ENCODE measurements at regions not wholly inside any gene's neighbourhood (a gene's known extent, or its start where the extent isn't known, plus 50 kb on each side); places are given as distances from the start of the nearest gene placed in this dataset.

- FAIRE-seq (no peak), DNase-seq (ENCODE audit: low spot score) (no peak)
Measured at GRCh38 chr9:85158512-85158911, 489.0 kb downstream of the NTRK2 start.

GRCh38 chr9:85157772-85158171, 488.2 kb downstream of the NTRK2 start:
- no peak for DNase-seq (ENCODE audit: low spot score)
- FAIRE-seq, result no peak

- DNase-seq (ENCODE audit: low spot score) (no peak), FAIRE-seq (no peak)
Measured at GRCh38 chr9:85156652-85157051, 487.1 kb downstream of the NTRK2 start.

GRCh38 chr9:85155352-85155751, 485.8 kb downstream of the NTRK2 start:
- FAIRE-seq (no peak), DNase-seq (ENCODE audit: low spot score) (no peak)

- FAIRE-seq (no peak), DNase-seq (ENCODE audit: low spot score) (no peak)
Measured at GRCh38 chr9:85151741-85152140, 482.2 kb downstream of the NTRK2 start.

- no peak for FAIRE-seq
- no peak for DNase-seq (ENCODE audit: low spot score)
Measured at GRCh38 chr9:85151162-85151561, 481.6 kb downstream of the NTRK2 start.

GRCh38 chr9:85147046-85147640, 477.6 kb downstream of the NTRK2 start:
- no peak for DNase-seq (ENCODE audit: low spot score)
- FAIRE-seq, result no peak

GRCh38 chr9:85142968-85143367, 473.4 kb downstream of the NTRK2 start:
- DNase-seq (ENCODE audit: low spot score) (no peak), FAIRE-seq (no peak)

GRCh38 chr9:85142496-85142911, 473.0 kb downstream of the NTRK2 start:
- FAIRE-seq (no peak), DNase-seq (ENCODE audit: low spot score) (no peak)

GRCh38 chr9:85137696-85138095, 468.2 kb downstream of the NTRK2 start:
- FAIRE-seq (no peak), DNase-seq (ENCODE audit: low spot score) (no peak)

GRCh38 chr9:85136987-85137386, 467.5 kb downstream of the NTRK2 start:
- no peak for FAIRE-seq

GRCh38 chr9:85136507-85136906, 467.0 kb downstream of the NTRK2 start:
- no peak for FAIRE-seq

More at GRCh38 chr9:85136987-85137386, 467.5 kb downstream of the NTRK2 start:
- DNase-seq (ENCODE audit: low spot score), result no peak

GRCh38 chr9:85130764-85131163, 461.2 kb downstream of the NTRK2 start:
- FAIRE-seq (no peak), DNase-seq (ENCODE audit: low spot score) (no peak)

More at GRCh38 chr9:85136507-85136906, 467.0 kb downstream of the NTRK2 start:
- no peak for DNase-seq (ENCODE audit: low spot score)

GRCh38 chr9:85130260-85130659, 460.7 kb downstream of the NTRK2 start:
- DNase-seq (ENCODE audit: low spot score), result no peak
- FAIRE-seq, result no peak

GRCh38 chr9:85129514-85129913, 460.0 kb downstream of the NTRK2 start:
- DNase-seq (ENCODE audit: low spot score) (no peak), FAIRE-seq (no peak)

GRCh38 chr9:85118990-85119755, 449.6 kb downstream of the NTRK2 start:
- DNase-seq (ENCODE audit: low spot score) (no peak), FAIRE-seq (no peak)

GRCh38 chr9:85117831-85118230, 448.3 kb downstream of the NTRK2 start:
- FAIRE-seq (no peak), DNase-seq (ENCODE audit: low spot score) (no peak)

- no peak for DNase-seq (ENCODE audit: low spot score)
- FAIRE-seq, result no peak
Measured at GRCh38 chr9:85115473-85115872, 445.9 kb downstream of the NTRK2 start.

GRCh38 chr9:85114799-85115198, 445.3 kb downstream of the NTRK2 start:
- DNase-seq (ENCODE audit: low spot score), result no peak
- no peak for FAIRE-seq

GRCh38 chr9:85112933-85113418, 443.4 kb downstream of the NTRK2 start:
- no peak for FAIRE-seq
- DNase-seq (ENCODE audit: low spot score), result no peak

- DNase-seq (ENCODE audit: low spot score) (no peak), FAIRE-seq (no peak)
Measured at GRCh38 chr9:85112391-85112790, 442.9 kb downstream of the NTRK2 start.

- DNase-seq (ENCODE audit: low spot score) (no peak), FAIRE-seq (no peak)
Measured at GRCh38 chr9:85108746-85109145, 439.2 kb downstream of the NTRK2 start.

- FAIRE-seq, result no peak
- DNase-seq (ENCODE audit: low spot score), result no peak
Measured at GRCh38 chr9:85108229-85108628, 438.7 kb downstream of the NTRK2 start.

Data from RCC 7860 (cell line).